IMR-90 (cell line): ENCODE measurements at regions not wholly inside any gene's neighbourhood (a gene's known extent, or its start where the extent isn't known, plus 50 kb on each side); places are given as distances from the start of the nearest gene placed in this dataset.

Source experiments
- BHLHE40 ChIP-seq: fragments of 150-350 bp; IDR thresholded peaks from 2 replicates; pipeline ENCODE4 v1.6.1; 2016; ENCODE audit warnings: mild to moderate bottlenecking, low read depth, low read length
- CTCF ChIP-seq: conservative IDR thresholded peaks from 2 replicates; pipeline ENCODE4 v1.5.1; 2012; ENCODE audit warnings: mild to moderate bottlenecking, low read depth, low read length, improper control_type of control experiment
- ELK1 ChIP-seq: fragments of 150-350 bp; IDR thresholded peaks from 2 replicates; pipeline ENCODE4 v1.6.1; 2016; ENCODE audit warnings: low read depth, mild to moderate bottlenecking, low read length, moderate library complexity, borderline replicate concordance
- FOS ChIP-seq: fragments of 150-350 bp; IDR thresholded peaks from 2 replicates; pipeline ENCODE4 v1.6.1; 2016; ENCODE audit warnings: low read depth, low read length
- MAZ ChIP-seq: IDR thresholded peaks from 2 replicates; pipeline ENCODE4 v1.6.1; 2012; ENCODE audit warnings: low read depth, mild to moderate bottlenecking, low read length, improper control_type of control experiment, moderate library complexity, borderline replicate concordance
- MXI1 ChIP-seq: IDR thresholded peaks from 2 replicates; pipeline ENCODE4 v1.6.1; 2012; ENCODE audit warnings: low read depth, mild to moderate bottlenecking, low read length, moderate library complexity, borderline replicate concordance
- POLR2A ChIP-seq: IDR thresholded peaks from 2 replicates; pipeline ENCODE4 v1.6.1; 2012; ENCODE audit warnings: mild to moderate bottlenecking, low read depth, low read length
- RAD21 ChIP-seq: IDR thresholded peaks from 2 replicates; pipeline ENCODE4 v1.6.1; 2012; ENCODE audit warnings: low read length, improper control_type of control experiment
- RFX5 ChIP-seq: IDR thresholded peaks from 2 replicates; pipeline ENCODE4 v1.8.0; 2012; ENCODE audit warnings: low read depth, mild to moderate bottlenecking, low read length, moderate library complexity
- SMC3 ChIP-seq: fragments of 150-350 bp; IDR thresholded peaks from 2 replicates; pipeline ENCODE4 v1.6.1; 2016; ENCODE audit warnings: low read depth, mild to moderate bottlenecking, antibody characterized with exemption, low read length, moderate library complexity
- USF2 ChIP-seq: fragments of 150-350 bp; IDR thresholded peaks from 2 replicates; pipeline ENCODE4 v1.6.1; 2017; ENCODE audit warnings: mild to moderate bottlenecking, antibody characterized with exemption, low read length, low read depth

GRCh38 chr14:53218161-53218560, 65.0 kb upstream of the DDHD1 start:
- TF ChIP-seq CTCF (no peak), RAD21 (no peak), RFX5 (no peak), POLR2A (no peak), SMC3 (no peak), ELK1 (no peak), BHLHE40 (no peak), FOS (no peak), MXI1 (no peak), USF2 (no peak), MAZ (no peak)
